Chondrocyte (in vitro differentiated cells): ENCODE measurements at regions not wholly inside any gene's neighbourhood (a gene's known extent, or its start where the extent isn't known, plus 50 kb on each side); places are given as distances from the start of the nearest gene placed in this dataset.

ENCODE experiments used
- DNase-seq: peaks from one replicate; pipeline ENCODE4 v3.0.0; 2021; ENCODE audit warnings: mixed read lengths, low spot score
- H3K27ac Mint-ChIP-seq: one replicate; pipeline ENCODE4 v1.8.0; 2021; ENCODE audit warnings: mild to moderate bottlenecking, moderate library complexity, mixed read lengths; ENCODE audit not compliant: unreplicated experiment
- H3K27me3 Mint-ChIP-seq: 2 replicates; pipeline ENCODE4 v1.8.0; 2021; ENCODE audit warnings: low read depth, mixed read lengths
- H3K36me3 Mint-ChIP-seq: 2 replicates; pipeline ENCODE4 v1.8.0; 2021; ENCODE audit warnings: low read depth, mixed read lengths
- H3K4me1 Mint-ChIP-seq: 2 replicates; pipeline ENCODE4 v1.8.0; 2021; ENCODE audit warnings: low read depth, mild to moderate bottlenecking, mixed read lengths
- H3K4me3 Mint-ChIP-seq: one replicate; pipeline ENCODE4 v1.8.0; 2021; ENCODE audit warnings: mild to moderate bottlenecking, moderate library complexity, mixed read lengths; ENCODE audit not compliant: unreplicated experiment
- H3K9me3 Mint-ChIP-seq: 2 replicates; pipeline ENCODE4 v1.8.0; 2021; ENCODE audit warnings: low read depth, mixed read lengths
- TF ChIP-seq, protein P1 (sequence below): fragments of 200-600 bp; sonication (generic); IDR thresholded peaks from 2 replicates; pipeline ENCODE4 v1.5.0; 2021; ENCODE audit warnings: antibody characterized with exemption, mild to moderate bottlenecking, moderate library complexity

DNA sequence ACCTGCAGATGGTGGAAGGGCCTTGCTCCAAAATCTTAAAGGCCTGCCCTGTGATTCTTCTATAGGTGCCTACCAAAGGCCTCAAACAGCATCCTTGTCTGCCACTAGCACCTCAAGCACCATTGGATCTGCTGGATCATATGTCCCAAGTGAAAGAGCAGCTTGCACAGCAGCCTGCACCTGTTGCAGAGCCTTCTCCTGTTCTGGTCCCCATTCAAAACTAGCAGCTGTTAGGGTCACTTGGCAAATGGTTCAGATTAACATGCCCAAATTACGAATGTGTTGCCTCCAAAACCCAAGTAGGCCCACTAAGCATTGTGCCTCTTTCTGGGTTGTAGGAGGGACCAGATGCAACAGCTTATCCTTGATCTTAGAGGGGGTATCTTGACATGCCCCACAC is 99.6 kb upstream of the F13A1 start:
- H3K9me3 Mint-ChIP-seq, result peaks cover 17% of the 10 kb centered on the region
- no peaks in the 10 kb centered on the region for H3K27me3 Mint-ChIP-seq
- peaks cover 4% of the 10 kb centered on the region for H3K4me1 Mint-ChIP-seq
- DNase-seq, result no peak
- H3K36me3 Mint-ChIP-seq, result no peaks in the 10 kb centered on the region
- H3K4me3 Mint-ChIP-seq, result no peak overlapping the region
- TF ChIP-seq, protein P1, sequence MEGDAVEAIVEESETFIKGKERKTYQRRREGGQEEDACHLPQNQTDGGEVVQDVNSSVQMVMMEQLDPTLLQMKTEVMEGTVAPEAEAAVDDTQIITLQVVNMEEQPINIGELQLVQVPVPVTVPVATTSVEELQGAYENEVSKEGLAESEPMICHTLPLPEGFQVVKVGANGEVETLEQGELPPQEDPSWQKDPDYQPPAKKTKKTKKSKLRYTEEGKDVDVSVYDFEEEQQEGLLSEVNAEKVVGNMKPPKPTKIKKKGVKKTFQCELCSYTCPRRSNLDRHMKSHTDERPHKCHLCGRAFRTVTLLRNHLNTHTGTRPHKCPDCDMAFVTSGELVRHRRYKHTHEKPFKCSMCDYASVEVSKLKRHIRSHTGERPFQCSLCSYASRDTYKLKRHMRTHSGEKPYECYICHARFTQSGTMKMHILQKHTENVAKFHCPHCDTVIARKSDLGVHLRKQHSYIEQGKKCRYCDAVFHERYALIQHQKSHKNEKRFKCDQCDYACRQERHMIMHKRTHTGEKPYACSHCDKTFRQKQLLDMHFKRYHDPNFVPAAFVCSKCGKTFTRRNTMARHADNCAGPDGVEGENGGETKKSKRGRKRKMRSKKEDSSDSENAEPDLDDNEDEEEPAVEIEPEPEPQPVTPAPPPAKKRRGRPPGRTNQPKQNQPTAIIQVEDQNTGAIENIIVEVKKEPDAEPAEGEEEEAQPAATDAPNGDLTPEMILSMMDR, result no peak
- no peak overlapping the region for H3K27ac Mint-ChIP-seq

- Mint-ChIP-seq H3K27me3 (no peaks in the 10 kb centered on the region), H3K27ac (no peak overlapping the region), H3K4me3 (no peak overlapping the region), H3K4me1 (peaks cover 5% of the 10 kb centered on the region), H3K36me3 (no peaks in the 10 kb centered on the region), H3K9me3 (no peaks in the 10 kb centered on the region)
- TF ChIP-seq, protein P1, result no peak
- no peak for DNase-seq
Measured at GRCh38 chr6:6434151-6434550, 113.7 kb upstream of the F13A1 start.

GRCh38 chr6:6434723-6435122 is 114.3 kb upstream of the F13A1 start:
- no peaks in the 10 kb centered on the region for H3K27me3 Mint-ChIP-seq
- no peak overlapping the region for H3K27ac Mint-ChIP-seq
- no peak overlapping the region for H3K4me3 Mint-ChIP-seq
- H3K4me1 Mint-ChIP-seq, result peaks cover 5% of the 10 kb centered on the region
- no peaks in the 10 kb centered on the region for H3K9me3 Mint-ChIP-seq
- no peak for DNase-seq
- TF ChIP-seq, protein P1, result no peak
- H3K36me3 Mint-ChIP-seq, result no peaks in the 10 kb centered on the region

- H3K27ac Mint-ChIP-seq, result no peak overlapping the region
- H3K27me3 Mint-ChIP-seq, result no peaks in the 10 kb centered on the region
- peaks cover 5% of the 10 kb centered on the region for H3K4me1 Mint-ChIP-seq
- H3K4me3 Mint-ChIP-seq, result no peak overlapping the region
- TF ChIP-seq, protein P1, result no peak
- H3K36me3 Mint-ChIP-seq, result no peaks in the 10 kb centered on the region
- no peaks in the 10 kb centered on the region for H3K9me3 Mint-ChIP-seq
- no peak for DNase-seq
Measured at GRCh38 chr6:6436366-6436765, 115.9 kb upstream of the F13A1 start.

GRCh38 chr6:6436946-6437345 is 116.5 kb upstream of the F13A1 start:
- TF ChIP-seq, protein P1, result no peak
- no peaks in the 10 kb centered on the region for H3K36me3 Mint-ChIP-seq
- H3K4me1 Mint-ChIP-seq, result peaks cover 5% of the 10 kb centered on the region
- peaks cover 5% of the 10 kb centered on the region for H3K9me3 Mint-ChIP-seq
- H3K4me3 Mint-ChIP-seq, result no peak overlapping the region
- no peaks in the 10 kb centered on the region for H3K27me3 Mint-ChIP-seq
- no peak overlapping the region for H3K27ac Mint-ChIP-seq
- DNase-seq, result no peak
